GM23248 (cell line): ENCODE measurements at regions not wholly inside any gene's neighbourhood (a gene's known extent, or its start where the extent isn't known, plus 50 kb on each side); places are given as distances from the start of the nearest gene placed in this dataset.
A peak's percentile ranks its signal among the peaks of the same experiment; 100 is the strongest.

Experiments
- DNase-seq: peaks from one replicate; pipeline ENCODE4 v3.0.0-alpha.2; 2015
- H2AFZ ChIP-seq: fragments of 200-600 bp; sonication (generic); 2 replicates; pipeline ENCODE4 v1.6.1; 2016; ENCODE audit warnings: antibody characterized with exemption
- H3F3A ChIP-seq: fragments of 200-600 bp; sonication (generic); 2 replicates; pipeline ENCODE4 v1.6.1; 2016; ENCODE audit warnings: mild to moderate bottlenecking, antibody characterized with exemption, mixed run types; ENCODE audit not compliant: insufficient read depth
- H3K27ac ChIP-seq: fragments of 200-600 bp; sonication (generic); 2 replicates; pipeline ENCODE4 v1.5.1; 2016; ENCODE audit warnings: mild to moderate bottlenecking
- H3K27me3 ChIP-seq: fragments of 200-600 bp; sonication (generic); replicated peaks from 2 replicates; pipeline ENCODE4 v1.6.1; 2016; ENCODE audit warnings: mild to moderate bottlenecking; ENCODE audit not compliant: insufficient read depth
- H3K36me3 ChIP-seq: fragments of 200-600 bp; sonication (generic); 2 replicates; pipeline ENCODE4 v1.6.1; 2016; ENCODE audit warnings: low read depth, mild to moderate bottlenecking
- H3K4me1 ChIP-seq: fragments of 200-600 bp; sonication (generic); 2 replicates; pipeline ENCODE4 v1.6.1; 2016; ENCODE audit warnings: mild to moderate bottlenecking; ENCODE audit not compliant: insufficient read depth
- H3K4me2 ChIP-seq: fragments of 200-600 bp; sonication (generic); one replicate; pipeline ENCODE4 v1.6.1; 2016; ENCODE audit warnings: mild to moderate bottlenecking; ENCODE audit not compliant: unreplicated experiment
- H3K4me3 ChIP-seq: fragments of 200-600 bp; sonication (generic); 2 replicates; pipeline ENCODE4 v1.5.1; 2016; ENCODE audit warnings: mild to moderate bottlenecking
- H3K79me2 ChIP-seq: fragments of 200-600 bp; sonication (generic); 2 replicates; pipeline ENCODE4 v1.6.1; 2016; ENCODE audit warnings: mild to moderate bottlenecking; ENCODE audit not compliant: insufficient read depth
- H3K9ac ChIP-seq: fragments of 200-600 bp; sonication (generic); 2 replicates; pipeline ENCODE4 v1.6.1; 2016; ENCODE audit warnings: mild to moderate bottlenecking
- H3K9me2 ChIP-seq: fragments of 200-600 bp; sonication (generic); 2 replicates; pipeline ENCODE4 v1.6.1; 2016; ENCODE audit warnings: mixed run types, mild to moderate bottlenecking, moderate library complexity; ENCODE audit not compliant: insufficient read depth
- H3K9me3 ChIP-seq: fragments of 200-600 bp; sonication (generic); one replicate; pipeline ENCODE4 v1.6.1; 2017; ENCODE audit warnings: low read depth
- H4K20me1 ChIP-seq: fragments of 200-600 bp; sonication (generic); 2 replicates; pipeline ENCODE4 v1.6.0; 2016; ENCODE audit not compliant: insufficient read depth
- EZH2 ChIP-seq: fragments of 200-600 bp; sonication (generic); IDR thresholded peaks from 2 replicates; pipeline ENCODE4 v1.6.1; 2018; ENCODE audit warnings: antibody characterized with exemption, mild to moderate bottlenecking; ENCODE audit not compliant: insufficient read depth, poor library complexity, severe bottlenecking
- EZH2phosphoT487 ChIP-seq: fragments of 200-600 bp; sonication (generic); IDR thresholded peaks from 2 replicates; pipeline ENCODE4 v1.6.1; 2018; ENCODE audit warnings: antibody characterized with exemption, moderate library complexity, mild to moderate bottlenecking, low read depth; ENCODE audit not compliant: insufficient read depth
- WGBS, 2 experiments: methylation state at CpG; one replicate each; pipeline ENCODE4 v1.1.6; 2015 to 2017; ENCODE audit warnings: low lambda C conversion rate in 2 of 2, low coverage in 1 of 2; ENCODE audit errors: missing lambda C conversion rate in 2 of 2; 5-methylcytosine and 5-hydroxymethylcytosine counted together
- in situ Hi-C: fragments of 300-500 bp; cut with MboI; formaldehyde crosslinking; loops from 2 replicates; pipeline ENCODE4 v1.15.0; 2020

DNA sequence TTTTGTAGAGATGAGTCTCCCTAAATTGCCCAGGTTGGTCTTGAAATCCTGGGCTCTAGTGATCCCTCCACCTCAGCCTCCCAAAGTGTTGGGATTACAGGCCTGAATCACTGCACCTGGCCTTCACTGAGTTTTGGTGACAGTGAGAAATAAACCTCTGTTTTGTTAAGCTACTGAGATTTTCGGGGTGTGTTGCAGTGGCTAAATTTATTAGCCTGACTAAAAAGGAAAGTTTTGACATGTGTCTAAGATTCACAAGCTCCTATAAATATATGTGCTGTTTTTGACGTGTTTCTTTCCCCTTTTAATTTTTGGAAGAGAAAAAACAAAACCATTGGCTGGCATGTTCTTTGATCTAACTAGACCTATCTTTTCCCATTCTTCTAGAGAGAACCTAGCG lies 190.5 kb upstream of the MC4R start:
- no peaks in the 10 kb centered on the region for H3K36me3 ChIP-seq
- no peaks in the 10 kb centered on the region for H4K20me1 ChIP-seq
- no peak overlapping the region for H3K9ac ChIP-seq
- no peak overlapping the region for H3K4me2 ChIP-seq
- 0 out of 2 replicates have a peak, but pooled peaks cover 3% of the 10 kb centered on the region for H3K27me3 ChIP-seq
- no peaks in the 10 kb centered on the region for H3K4me1 ChIP-seq
- 77 to 84% methylated on average over 3 of the region's 3 CpGs for WGBS, 2 experiments
- no peaks in the 10 kb centered on the region for H3K79me2 ChIP-seq
- no peak for TF ChIP-seq EZH2phosphoT487
- no peak for TF ChIP-seq EZH2
- H3K9me3 ChIP-seq, result no peaks in the 10 kb centered on the region
- no peak overlapping the region for H3K4me3 ChIP-seq
- H3K27ac ChIP-seq, result no peak overlapping the region
- no peak for DNase-seq
- H3F3A ChIP-seq, result no peaks in the 10 kb centered on the region
- no peaks in the 10 kb centered on the region for H3K9me2 ChIP-seq
- in situ Hi-C loops, result no loop called here
- no peak overlapping the region for H2AFZ ChIP-seq

DNA sequence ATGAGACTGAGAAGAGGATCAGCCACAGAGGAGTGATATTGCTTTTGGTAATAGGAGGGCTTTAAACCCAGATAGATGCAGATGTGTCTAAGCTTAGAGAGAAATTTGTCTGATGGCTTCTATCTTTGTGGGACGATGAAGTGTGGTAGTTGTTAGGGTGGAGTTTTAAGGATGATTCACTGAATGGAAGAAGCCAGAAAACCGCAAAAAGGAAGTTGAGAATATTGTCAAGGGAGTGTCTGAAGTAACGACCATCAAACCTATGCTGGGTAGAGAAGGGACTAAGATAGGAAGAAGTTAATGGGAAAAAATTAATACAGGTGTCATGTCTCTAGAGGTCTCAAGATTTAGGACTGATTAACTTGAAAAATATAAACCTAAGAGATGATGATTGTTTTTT lies 195.6 kb upstream of the MC4R start:
- Histone ChIP-seq H3K9ac (no peak overlapping the region), H3K9me2 (no peaks in the 10 kb centered on the region), H3K4me1 (no peaks in the 10 kb centered on the region), H3K4me2 (no peak overlapping the region), H3K27ac (no peak overlapping the region), H3K27me3 (0 out of 2 replicates have a peak, but pooled peaks cover 3% of the 10 kb centered on the region), H3K36me3 (no peaks in the 10 kb centered on the region), H3K9me3 (no peaks in the 10 kb centered on the region), H3F3A (no peaks in the 10 kb centered on the region), H3K79me2 (no peaks in the 10 kb centered on the region), H3K4me3 (no peak overlapping the region), H2AFZ (no peak overlapping the region), H4K20me1 (no peaks in the 10 kb centered on the region)
- 39 to 41% methylated on average over 3 of the region's 3 CpGs for WGBS, 2 experiments
- in situ Hi-C loops, result no loop called here
- peak; percentile 24 for DNase-seq
- TF ChIP-seq EZH2 (no peak), EZH2phosphoT487 (no peak)

DNA sequence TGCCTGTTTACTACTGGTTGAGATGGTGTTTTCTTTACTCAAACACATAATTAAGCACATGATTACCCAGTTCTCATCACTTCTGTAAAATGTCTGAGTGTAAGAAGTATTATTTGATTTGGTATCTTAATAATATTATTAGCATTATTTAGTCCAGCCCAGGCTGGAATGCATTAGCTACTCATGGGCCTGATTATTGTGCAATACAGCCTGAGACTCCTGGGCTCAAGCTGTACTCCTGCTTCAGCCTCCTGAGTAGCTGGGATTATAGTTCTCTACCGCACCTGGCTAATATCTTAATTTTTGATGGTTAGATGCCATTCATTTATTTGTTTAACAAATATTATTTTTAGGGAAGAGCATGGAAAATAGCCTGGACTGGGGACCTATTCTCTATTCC lies 197.6 kb upstream of the MC4R start:
- no peak for DNase-seq
- no peak overlapping the region for H3K9ac ChIP-seq
- no peaks in the 10 kb centered on the region for H3K9me3 ChIP-seq
- no peaks in the 10 kb centered on the region for H3F3A ChIP-seq
- H3K79me2 ChIP-seq, result no peaks in the 10 kb centered on the region
- H2AFZ ChIP-seq, result no peak overlapping the region
- H3K9me2 ChIP-seq, result no peaks in the 10 kb centered on the region
- in situ Hi-C loops, result no loop called here
- H4K20me1 ChIP-seq, result no peaks in the 10 kb centered on the region
- H3K27me3 ChIP-seq, result 0 out of 2 replicates have a peak, but pooled peaks cover 3% of the 10 kb centered on the region
- no peaks in the 10 kb centered on the region for H3K4me1 ChIP-seq
- H3K4me2 ChIP-seq, result no peak overlapping the region
- TF ChIP-seq EZH2phosphoT487 (no peak), EZH2 (no peak)
- H3K36me3 ChIP-seq, result no peaks in the 10 kb centered on the region
- no peak overlapping the region for H3K4me3 ChIP-seq
- WGBS, 2 experiments, result 36 to 39% methylated on average over 1 of the region's 1 CpG
- no peak overlapping the region for H3K27ac ChIP-seq

DNA sequence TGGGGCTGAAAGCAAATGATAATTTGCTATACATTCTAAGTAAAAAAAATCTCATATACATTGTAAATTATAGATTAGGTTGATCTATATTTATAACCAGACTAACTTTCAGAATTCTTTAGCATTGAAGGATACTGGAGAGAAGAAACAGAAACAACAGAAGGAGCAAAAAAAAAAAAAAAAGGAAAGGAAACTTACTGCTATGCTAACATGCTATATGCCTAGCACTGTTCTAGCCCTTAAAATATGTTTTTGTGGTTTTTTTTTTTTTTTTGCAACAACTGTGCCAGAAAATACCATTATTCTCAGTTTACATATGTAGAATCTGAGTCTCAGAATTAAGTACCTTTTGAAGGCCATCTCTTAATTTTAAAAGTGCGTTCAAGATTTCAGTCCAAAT lies 204.9 kb upstream of the MC4R start:
- H3K4me3 ChIP-seq, result no peak overlapping the region
- no peak for DNase-seq
- H3K9me2 ChIP-seq, result no peaks in the 10 kb centered on the region
- no peaks in the 10 kb centered on the region for H3K4me1 ChIP-seq
- H3K27me3 ChIP-seq, result no peaks in the 10 kb centered on the region
- H3K9me3 ChIP-seq, result no peaks in the 10 kb centered on the region
- H3K36me3 ChIP-seq, result no peaks in the 10 kb centered on the region
- in situ Hi-C loops, result no loop called here
- no peak overlapping the region for H3K27ac ChIP-seq
- no peak overlapping the region for H3K9ac ChIP-seq
- TF ChIP-seq EZH2phosphoT487 (no peak), EZH2 (no peak)
- H3F3A ChIP-seq, result no peaks in the 10 kb centered on the region
- no peaks in the 10 kb centered on the region for H3K79me2 ChIP-seq
- no peak overlapping the region for H3K4me2 ChIP-seq
- H2AFZ ChIP-seq, result no peak overlapping the region
- no peaks in the 10 kb centered on the region for H4K20me1 ChIP-seq
- WGBS, 2 experiments, result 76 to 91% methylated on average over 1 of the region's 1 CpG

DNA sequence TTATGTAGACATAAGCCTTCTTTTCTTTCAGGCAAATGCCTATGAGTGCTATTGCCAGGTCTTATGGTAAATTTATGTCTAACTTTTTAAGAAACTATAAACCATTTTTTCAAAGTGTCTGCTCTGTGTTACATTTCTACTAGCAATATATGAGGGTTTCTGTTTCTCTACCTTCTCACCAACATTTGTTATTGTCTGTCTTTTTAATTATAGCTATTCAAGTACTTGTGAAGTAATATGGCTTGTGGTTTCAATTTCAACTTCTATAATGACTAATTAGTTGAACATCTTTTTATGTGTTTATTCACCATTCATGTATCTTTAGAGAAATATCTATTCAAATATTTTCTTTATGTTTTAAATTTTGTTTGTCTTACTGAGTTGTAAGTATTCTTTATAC lies 213.1 kb upstream of the MC4R start:
- H2AFZ ChIP-seq, result no peak overlapping the region
- H3K79me2 ChIP-seq, result no peaks in the 10 kb centered on the region
- DNase-seq, result no peak
- H3K9me3 ChIP-seq, result no peaks in the 10 kb centered on the region
- H3K4me2 ChIP-seq, result no peak overlapping the region
- H4K20me1 ChIP-seq, result no peaks in the 10 kb centered on the region
- H3K9ac ChIP-seq, result no peak overlapping the region
- H3K36me3 ChIP-seq, result no peaks in the 10 kb centered on the region
- H3K27ac ChIP-seq, result no peak overlapping the region
- H3F3A ChIP-seq, result no peaks in the 10 kb centered on the region
- H3K9me2 ChIP-seq, result no peaks in the 10 kb centered on the region
- no peak overlapping the region for H3K4me3 ChIP-seq
- in situ Hi-C loops, result no loop called here
- no peak for TF ChIP-seq EZH2
- no peak for TF ChIP-seq EZH2phosphoT487
- H3K27me3 ChIP-seq, result no peaks in the 10 kb centered on the region
- H3K4me1 ChIP-seq, result no peaks in the 10 kb centered on the region
